MCF 10A (cell line): ENCODE measurements at regions not wholly inside any gene's neighbourhood (a gene's known extent, or its start where the extent isn't known, plus 50 kb on each side); places are given as distances from the start of the nearest gene placed in this dataset.

Experiments
- BruUV-seq: library from RNA; stranded (reverse); fragments of 400-500 nt; replicated peaks from 2 replicates; lab custom pipeline; 2021; lab: Mats Ljungman, UMichigan
- CTCF ChIA-PET: fragments of 300-600 bp; sonication (Branson Sonifier 250); formaldehyde crosslinking; extraction: SDS; loops from one replicate; lab custom pipeline; 2021; ENCODE audit warnings: antibody characterized with exemption, inconsistent platforms; lab: Yijun Ruan, JAX
- POLR2A ChIA-PET: fragments of 300-600, 350-650 bp; sonication (Branson Sonifier 250); formaldehyde crosslinking; extraction: SDS; loops from one replicate; lab custom pipeline; 2020; ENCODE audit warnings: antibody characterized with exemption, inconsistent platforms; lab: Yijun Ruan, JAX
- DNase-seq: peaks from one replicate; pipeline ENCODE4 v3.0.0-alpha.2; 2018; ENCODE audit not compliant: unreplicated experiment
- H3K27ac Mint-ChIP-seq: one replicate; pipeline ENCODE4 v1.8.0; 2022; ENCODE audit warnings: mild to moderate bottlenecking, low read depth, mixed read lengths; ENCODE audit not compliant: unreplicated experiment
- H3K27me3 Mint-ChIP-seq: one replicate; pipeline ENCODE4 v1.8.0; 2022; ENCODE audit warnings: mixed read lengths; ENCODE audit not compliant: insufficient read depth, unreplicated experiment
- H3K36me3 Mint-ChIP-seq: one replicate; pipeline ENCODE4 v1.8.0; 2022; ENCODE audit warnings: mild to moderate bottlenecking, moderate library complexity, mixed read lengths; ENCODE audit not compliant: insufficient read depth, unreplicated experiment
- H3K4me1 Mint-ChIP-seq: one replicate; pipeline ENCODE4 v1.8.0; 2022; ENCODE audit warnings: mixed read lengths; ENCODE audit not compliant: insufficient read depth, unreplicated experiment
- H3K4me3 Mint-ChIP-seq: one replicate; pipeline ENCODE4 v1.8.0; 2022; ENCODE audit warnings: mild to moderate bottlenecking, moderate library complexity, mixed read lengths; ENCODE audit not compliant: unreplicated experiment
- H3K9me3 Mint-ChIP-seq: one replicate; pipeline ENCODE4 v1.8.0; 2022; ENCODE audit warnings: mixed read lengths; ENCODE audit not compliant: unreplicated experiment
- CTCF ChIP-seq: fragments of 200-600 bp; IDR thresholded peaks from one replicate; pipeline ENCODE4 v1.8.0; 2022; ENCODE audit warnings: antibody characterized with exemption, mild to moderate bottlenecking; ENCODE audit not compliant: unreplicated experiment
- intact Hi-C: fragments of 100-400 bp; cut with micrococcal nuclease; formaldehyde crosslinking; loops from 2 replicates; pipeline ENCODE4 v1.14.1; 2022

- intact Hi-C loops = no loop called here
- no TSS peak for BruUV-seq
- Mint-ChIP-seq H3K36me3 (no peaks in the 10 kb centered on the region), H3K27me3 (no peaks in the 10 kb centered on the region), H3K4me1 (no peaks in the 10 kb centered on the region), H3K9me3 (peaks cover 14% of the 10 kb centered on the region), H3K4me3 (no peak overlapping the region), H3K27ac (no peak overlapping the region)
- TF ChIP-seq CTCF = no peak
- DNase-seq = no peak
- CTCF ChIA-PET = no interaction called here
- POLR2A ChIA-PET = no interaction called here
Measured at GRCh38 chr2:8462899-8463648, 218.8 kb upstream of the ID2 start.

GRCh38 chr2:8465560-8465959, 216.3 kb upstream of the ID2 start:
- ChIA-PET CTCF (no interaction called here), POLR2A (no interaction called here)

GRCh38 chr2:8469709-8470493, 212.0 kb upstream of the ID2 start:
- no peak overlapping the region for H3K4me3 Mint-ChIP-seq
- TF ChIP-seq CTCF = no peak

More at GRCh38 chr2:8465560-8465959, 216.3 kb upstream of the ID2 start:
- no peak overlapping the region for H3K27ac Mint-ChIP-seq
- no peak for TF ChIP-seq CTCF
- BruUV-seq = no TSS peak
- no peaks in the 10 kb centered on the region for H3K27me3 Mint-ChIP-seq
- H3K36me3 Mint-ChIP-seq = no peaks in the 10 kb centered on the region
- no peak overlapping the region for H3K4me3 Mint-ChIP-seq
- H3K9me3 Mint-ChIP-seq = peaks cover 14% of the 10 kb centered on the region
- intact Hi-C loops = no loop called here
- no peaks in the 10 kb centered on the region for H3K4me1 Mint-ChIP-seq
- no peak for DNase-seq

GRCh38 chr2:8472545-8473323, 209.1 kb upstream of the ID2 start:
- H3K4me1 Mint-ChIP-seq = no peaks in the 10 kb centered on the region
- H3K27me3 Mint-ChIP-seq = no peaks in the 10 kb centered on the region
- no peak overlapping the region for H3K4me3 Mint-ChIP-seq
- DNase-seq = no peak
- H3K27ac Mint-ChIP-seq = no peak overlapping the region
- no peaks in the 10 kb centered on the region for H3K36me3 Mint-ChIP-seq
- BruUV-seq = no TSS peak
- no peak for TF ChIP-seq CTCF
- ChIA-PET POLR2A (interaction anchor here (0.8 kb wide), 1 partner anchor 209 kb away, joined by 3 read pairs; the partner anchor contains the start of gene ID2), CTCF (no interaction called here)
- no peaks in the 10 kb centered on the region for H3K9me3 Mint-ChIP-seq
- intact Hi-C loops = no loop called here

More at GRCh38 chr2:8469709-8470493, 212.0 kb upstream of the ID2 start:
- Mint-ChIP-seq H3K27ac (no peak overlapping the region), H3K9me3 (no peaks in the 10 kb centered on the region), H3K36me3 (no peaks in the 10 kb centered on the region), H3K4me1 (no peaks in the 10 kb centered on the region), H3K27me3 (no peaks in the 10 kb centered on the region)
- ChIA-PET CTCF (interaction anchor here (1.1 kb wide), 1 partner anchor 36 kb away, joined by 3 read pairs; no protein-coding TSS in a partner anchor), POLR2A (no interaction called here)
- intact Hi-C loops = no loop called here
- DNase-seq = no peak
- no TSS peak for BruUV-seq
